ENCODE measurements at regions not wholly inside any gene's neighbourhood (a gene's known extent, or its start where the extent isn't known, plus 50 kb on each side); places are given as distances from the start of the nearest gene placed in this dataset.

DNA sequence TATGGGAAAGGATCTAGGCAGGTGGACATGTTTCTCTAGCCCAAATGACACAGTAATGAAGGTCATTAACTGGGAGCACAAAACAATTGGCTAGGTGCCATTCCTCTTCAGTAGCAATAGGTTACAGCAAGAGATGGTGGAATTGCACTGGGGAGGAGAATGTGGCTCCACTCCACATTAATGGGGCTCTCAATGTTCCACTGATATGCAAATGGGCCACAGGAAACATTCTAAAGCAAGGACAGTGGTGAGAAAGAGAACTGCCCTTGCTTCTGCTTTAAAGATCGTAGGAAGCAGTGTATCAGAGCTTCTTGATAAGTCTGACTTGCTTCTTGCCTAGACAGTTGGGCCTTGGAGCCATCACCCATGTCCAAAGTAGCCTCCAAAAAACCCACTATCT is 271.4 kb upstream of the PPP2R3A start:
- no peak for TF ChIP-seq POLR2A (IDR thresholded peaks at IDR 0.05; ENCODE audit: low read depth, low read length)
- FAIRE-seq (no peak), DNase-seq (ENCODE audit: insufficient read length, low spot score) (no peak)

DNA sequence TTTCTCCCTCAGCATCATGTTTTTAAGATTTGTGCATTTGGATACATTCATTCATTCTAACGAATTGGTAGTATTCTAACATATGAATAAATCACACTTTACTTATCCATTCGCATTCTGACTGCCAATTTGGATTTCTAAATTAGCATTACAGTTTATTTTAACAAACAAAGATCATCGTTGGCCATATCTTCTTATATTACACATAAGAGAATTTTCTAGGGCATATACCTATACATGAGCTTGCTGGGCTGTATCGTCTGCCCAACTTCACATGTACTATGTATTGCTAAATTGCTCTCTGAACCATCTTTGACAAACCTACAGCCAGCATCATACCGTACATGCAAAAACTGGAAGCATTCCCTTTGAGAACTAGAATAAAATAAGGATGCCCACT is 265.8 kb upstream of the PPP2R3A start:
- TF ChIP-seq POLR2A (IDR thresholded peaks at IDR 0.05; ENCODE audit: low read depth, low read length) = no peak
- DNase-seq (ENCODE audit: insufficient read length, low spot score) (no peak), FAIRE-seq (no peak)

DNA sequence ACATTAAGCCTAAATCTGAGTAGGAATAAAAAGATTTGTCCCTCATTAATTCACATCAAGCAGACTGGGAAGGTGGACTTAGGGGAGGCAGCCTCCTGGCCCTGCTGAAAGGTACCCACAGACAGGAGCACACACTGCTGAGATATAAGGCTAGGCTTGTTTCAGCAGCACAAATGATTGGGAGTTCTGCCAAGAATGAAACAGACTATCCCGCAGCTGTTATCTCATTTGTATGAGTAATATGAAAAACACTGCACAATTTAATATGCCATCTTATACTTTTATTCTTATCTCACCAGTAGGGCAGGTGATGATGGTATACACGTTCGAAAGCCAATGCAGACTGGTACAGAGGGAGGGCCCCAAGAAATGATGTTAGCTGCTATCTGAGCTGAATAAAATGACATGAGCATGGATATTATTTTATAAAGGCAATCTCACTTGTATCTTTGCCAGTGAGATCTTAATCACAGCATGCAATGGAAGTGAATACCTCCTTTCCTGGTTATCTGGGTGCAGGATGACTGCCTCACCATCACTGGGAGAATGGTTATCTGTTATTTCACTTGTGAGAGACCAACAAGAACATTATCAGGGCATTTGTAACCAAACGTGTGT is 258.7 kb upstream of the PPP2R3A start:
- no peak for DNase-seq (ENCODE audit: insufficient read length, low spot score)
- TF ChIP-seq POLR2A (IDR thresholded peaks at IDR 0.05; ENCODE audit: low read depth, low read length) = no peak
- no peak for FAIRE-seq

DNA sequence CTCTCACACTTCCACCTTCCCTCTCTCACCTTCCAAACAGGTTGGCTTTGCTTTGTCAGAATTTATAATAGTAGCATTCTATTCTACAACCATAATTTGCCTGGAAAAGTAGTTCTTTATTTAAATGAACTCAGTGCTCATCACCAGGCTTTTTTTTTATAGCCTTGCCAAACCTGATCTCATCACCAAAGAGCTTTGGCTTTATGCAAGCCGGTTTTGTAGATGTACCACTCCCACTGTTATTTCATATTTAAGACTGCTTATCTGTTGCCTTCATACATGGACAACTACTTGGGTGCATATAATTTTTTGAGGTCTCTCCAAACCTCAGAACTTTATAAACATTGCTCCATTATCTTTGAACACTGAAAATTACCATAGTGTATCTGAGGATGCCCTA is 246.1 kb upstream of the PPP2R3A start:
- FAIRE-seq = no peak
- DNase-seq (ENCODE audit: insufficient read length, low spot score) = no peak
- no peak for TF ChIP-seq POLR2A (IDR thresholded peaks at IDR 0.05; ENCODE audit: low read depth, low read length)

DNA sequence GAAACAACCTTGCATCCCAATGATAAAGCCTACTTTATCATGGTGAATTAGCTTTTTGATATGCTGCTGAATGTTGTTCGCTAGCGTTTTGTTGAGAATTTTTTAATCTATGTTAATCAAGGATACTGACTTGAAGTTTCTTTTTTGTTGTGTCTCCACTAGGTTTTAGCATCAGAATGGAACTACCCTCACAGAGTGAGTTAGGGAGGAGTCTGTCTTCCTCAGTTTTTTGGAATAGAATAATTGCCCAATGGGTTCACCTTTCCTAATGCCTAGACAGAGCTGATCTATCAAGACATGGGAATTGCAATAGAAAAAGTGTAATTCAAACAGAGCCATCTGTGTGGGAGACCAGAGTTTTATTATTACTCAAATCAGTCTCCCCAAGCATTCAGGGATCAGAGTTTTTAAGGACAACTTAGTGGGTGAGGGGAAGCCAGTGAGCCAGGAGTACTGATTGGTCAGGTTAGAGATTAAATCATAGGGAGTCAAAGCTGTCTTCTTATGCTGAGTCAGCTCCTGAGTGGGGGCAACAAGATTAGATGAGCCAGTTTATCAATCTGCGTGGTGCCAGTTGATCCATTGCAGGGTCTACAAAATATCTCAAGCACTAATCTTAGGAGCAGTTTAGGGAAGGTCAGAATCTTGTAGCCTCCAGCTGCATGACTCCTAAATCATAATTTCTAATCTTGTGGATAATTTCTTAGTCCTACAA is 237.4 kb upstream of the PPP2R3A start:
- no peak for DNase-seq (ENCODE audit: insufficient read length, low spot score)
- FAIRE-seq = no peak
- no peak for TF ChIP-seq POLR2A (IDR thresholded peaks at IDR 0.05; ENCODE audit: low read depth, low read length)

DNA sequence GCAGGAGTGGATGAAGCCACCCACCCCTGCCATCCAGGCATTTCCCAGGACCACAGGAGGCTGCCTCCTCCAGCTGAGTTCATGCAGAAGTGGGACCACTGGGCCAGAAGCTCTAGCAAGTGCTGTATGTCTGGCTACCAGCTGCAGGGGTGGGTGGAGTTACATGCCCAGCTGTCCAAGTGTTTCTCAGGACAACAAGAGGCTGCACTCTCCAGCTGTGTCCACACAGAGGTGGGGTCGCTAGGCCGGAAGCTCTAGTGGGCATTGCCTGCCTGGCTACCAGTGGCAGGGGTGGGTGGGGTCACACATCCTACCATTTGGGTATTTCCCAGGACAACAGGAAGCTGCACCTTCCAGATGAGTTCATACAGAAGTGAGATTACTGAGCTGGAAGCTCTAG is 234.0 kb upstream of the PPP2R3A start:
- DNase-seq (ENCODE audit: insufficient read length, low spot score) = no peak
- no peak for FAIRE-seq
- TF ChIP-seq POLR2A (IDR thresholded peaks at IDR 0.05; ENCODE audit: low read depth, low read length) = no peak

DNA sequence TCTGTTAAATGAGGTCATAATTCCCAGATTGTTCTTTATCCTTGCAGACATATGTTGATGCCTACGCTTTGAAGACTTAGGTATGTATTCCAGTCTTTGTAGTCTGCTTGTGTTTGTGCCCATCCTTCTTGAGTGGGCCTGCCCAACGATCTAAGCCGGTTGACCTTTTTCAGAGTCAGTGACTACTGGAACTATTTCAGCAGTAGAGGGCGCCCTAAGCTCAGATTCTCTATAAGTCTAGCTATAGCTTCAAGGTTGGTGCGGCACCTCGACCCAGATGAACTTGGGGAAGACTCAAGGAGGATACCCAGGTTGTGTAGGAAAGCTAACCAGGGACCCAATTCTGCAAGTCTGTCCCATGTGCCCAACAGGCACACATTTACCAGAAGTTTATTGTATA is 228.8 kb upstream of the PPP2R3A start:
- no peak for FAIRE-seq
- DNase-seq (ENCODE audit: insufficient read length, low spot score) = no peak
- TF ChIP-seq POLR2A (IDR thresholded peaks at IDR 0.05; ENCODE audit: low read depth, low read length) = no peak

DNA sequence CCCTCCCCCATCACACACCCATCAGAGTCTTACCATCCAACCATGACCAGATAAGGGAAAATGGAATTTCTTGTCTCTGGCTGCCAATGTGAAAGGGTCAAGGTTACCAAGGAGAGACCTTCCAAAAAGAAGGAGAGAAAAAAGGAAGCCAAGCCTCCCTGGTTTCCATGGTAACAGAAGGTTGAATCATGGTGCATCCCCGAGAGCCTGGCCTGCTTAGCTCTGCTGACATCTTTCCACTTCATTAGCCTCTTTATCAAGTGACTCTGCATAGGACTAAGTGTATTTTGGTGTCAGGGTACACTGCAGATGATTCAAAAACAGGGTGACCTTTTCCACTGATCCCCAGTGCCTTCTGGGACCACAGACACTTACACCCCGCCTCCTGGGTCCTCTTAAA is 225.7 kb upstream of the PPP2R3A start:
- FAIRE-seq (no peak), DNase-seq (ENCODE audit: insufficient read length, low spot score) (no peak)
- TF ChIP-seq POLR2A (IDR thresholded peaks at IDR 0.05; ENCODE audit: low read depth, low read length) = no peak

DNA sequence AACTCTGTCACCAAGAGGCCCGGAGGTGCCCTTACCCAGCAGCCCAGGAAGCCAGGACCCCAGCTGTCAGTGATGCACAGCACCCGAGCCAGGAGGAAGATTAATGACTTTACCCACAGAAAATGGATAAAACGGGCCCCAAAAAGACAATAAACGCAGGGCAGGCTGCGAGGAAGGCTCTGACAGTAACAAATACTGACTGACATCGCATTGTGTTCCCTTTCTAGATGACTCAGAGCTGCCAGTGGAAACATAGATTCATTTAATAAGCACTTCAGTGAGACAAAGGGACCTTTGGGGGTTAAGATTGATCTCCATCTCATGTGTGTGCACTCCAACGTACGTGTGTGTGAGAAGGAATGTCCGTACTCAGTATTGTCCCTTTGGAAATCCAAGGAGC is 225.3 kb upstream of the PPP2R3A start:
- TF ChIP-seq POLR2A (IDR thresholded peaks at IDR 0.05; ENCODE audit: low read depth, low read length) = no peak
- DNase-seq (ENCODE audit: insufficient read length, low spot score) (no peak), FAIRE-seq (no peak)

DNA sequence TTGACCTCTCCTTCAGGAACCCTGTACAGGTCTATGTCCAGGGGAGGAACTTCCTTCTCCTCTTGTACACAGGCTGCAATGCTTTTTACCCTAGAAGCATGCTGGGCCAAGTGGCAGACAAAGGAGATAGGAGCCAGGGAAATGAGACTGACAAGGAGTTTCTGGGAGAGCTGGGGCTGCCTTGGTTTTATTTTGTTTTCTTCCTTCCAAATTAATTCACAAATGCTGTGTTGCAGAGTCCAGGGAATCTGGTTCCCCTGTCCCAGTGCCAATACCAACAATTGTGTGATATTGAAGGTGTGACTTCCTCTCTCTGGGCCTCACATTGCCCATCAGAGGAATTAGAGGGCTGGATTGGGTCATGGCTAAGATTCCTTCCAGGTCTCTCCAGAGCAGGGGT is 224.8 kb upstream of the PPP2R3A start:
- FAIRE-seq (no peak), DNase-seq (ENCODE audit: insufficient read length, low spot score) (no peak)
- TF ChIP-seq POLR2A (IDR thresholded peaks at IDR 0.05; ENCODE audit: low read depth, low read length) = no peak

DNA sequence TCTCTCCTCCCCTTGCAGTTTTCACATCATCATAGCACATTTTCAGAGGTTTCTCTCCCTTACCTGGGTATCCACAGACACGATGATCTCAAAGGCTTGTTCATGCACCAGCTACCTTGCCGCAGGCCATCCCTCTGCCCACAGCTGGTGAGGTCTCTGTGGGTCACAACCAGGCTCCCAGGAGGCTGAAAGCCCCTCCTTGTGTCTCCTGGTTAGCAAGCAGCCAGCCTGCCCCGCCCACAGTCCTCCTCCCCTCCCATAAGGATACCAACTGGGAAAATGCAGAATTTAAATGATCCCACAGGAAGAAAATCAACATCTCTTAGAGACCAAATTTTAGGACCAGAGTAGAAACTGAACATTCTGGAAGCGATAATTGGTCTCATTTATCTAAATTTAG is 213.5 kb upstream of the PPP2R3A start:
- TF ChIP-seq POLR2A (IDR thresholded peaks at IDR 0.05; ENCODE audit: low read depth, low read length) = no peak
- DNase-seq (ENCODE audit: insufficient read length, low spot score) = no peak
- FAIRE-seq = no peak

DNA sequence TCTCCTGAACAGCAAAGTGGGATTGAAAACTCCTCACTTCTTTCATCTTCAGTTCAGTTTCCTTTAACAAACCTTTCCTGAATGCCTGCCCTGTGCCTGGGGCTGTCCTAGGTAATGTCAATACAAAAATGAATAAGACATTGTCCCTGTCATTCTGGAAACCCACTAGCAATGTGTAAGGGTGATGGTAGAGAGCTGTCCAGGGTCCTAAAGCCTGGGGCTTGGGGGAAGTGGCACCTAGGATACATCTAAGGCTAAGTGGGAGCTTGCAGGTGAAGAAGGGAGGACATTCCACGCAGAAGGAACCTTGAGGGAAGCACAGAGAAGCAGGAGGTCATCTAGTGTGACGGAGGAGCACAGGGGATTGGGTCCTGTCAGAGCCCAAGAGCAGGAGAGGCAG is 212.7 kb upstream of the PPP2R3A start:
- DNase-seq (ENCODE audit: insufficient read length, low spot score) (no peak), FAIRE-seq (no peak)
- no peak for TF ChIP-seq POLR2A (IDR thresholded peaks at IDR 0.05; ENCODE audit: low read depth, low read length)

DNA sequence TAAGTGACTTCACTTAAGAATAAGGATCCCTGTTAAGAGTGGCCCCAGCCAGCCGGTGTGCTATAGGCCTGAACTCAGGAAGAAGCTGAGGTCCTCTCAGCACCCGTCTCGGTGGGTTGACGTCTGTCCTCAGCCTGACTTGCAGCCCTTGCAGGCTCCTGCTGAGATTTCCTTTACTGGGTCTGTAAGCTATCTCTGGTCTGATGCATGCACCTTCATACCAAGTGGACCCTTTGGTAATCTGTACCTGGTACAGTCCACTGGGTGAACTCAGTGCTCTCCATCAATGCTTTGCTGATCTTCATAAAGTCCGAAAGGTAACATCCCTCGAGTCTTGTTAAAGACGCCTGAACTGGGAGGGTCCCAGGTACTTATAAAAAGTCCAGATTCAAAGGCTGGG is 212.0 kb upstream of the PPP2R3A start:
- no peak for TF ChIP-seq POLR2A (IDR thresholded peaks at IDR 0.05; ENCODE audit: low read depth, low read length)
- FAIRE-seq (no peak), DNase-seq (ENCODE audit: insufficient read length, low spot score) (no peak)

DNA sequence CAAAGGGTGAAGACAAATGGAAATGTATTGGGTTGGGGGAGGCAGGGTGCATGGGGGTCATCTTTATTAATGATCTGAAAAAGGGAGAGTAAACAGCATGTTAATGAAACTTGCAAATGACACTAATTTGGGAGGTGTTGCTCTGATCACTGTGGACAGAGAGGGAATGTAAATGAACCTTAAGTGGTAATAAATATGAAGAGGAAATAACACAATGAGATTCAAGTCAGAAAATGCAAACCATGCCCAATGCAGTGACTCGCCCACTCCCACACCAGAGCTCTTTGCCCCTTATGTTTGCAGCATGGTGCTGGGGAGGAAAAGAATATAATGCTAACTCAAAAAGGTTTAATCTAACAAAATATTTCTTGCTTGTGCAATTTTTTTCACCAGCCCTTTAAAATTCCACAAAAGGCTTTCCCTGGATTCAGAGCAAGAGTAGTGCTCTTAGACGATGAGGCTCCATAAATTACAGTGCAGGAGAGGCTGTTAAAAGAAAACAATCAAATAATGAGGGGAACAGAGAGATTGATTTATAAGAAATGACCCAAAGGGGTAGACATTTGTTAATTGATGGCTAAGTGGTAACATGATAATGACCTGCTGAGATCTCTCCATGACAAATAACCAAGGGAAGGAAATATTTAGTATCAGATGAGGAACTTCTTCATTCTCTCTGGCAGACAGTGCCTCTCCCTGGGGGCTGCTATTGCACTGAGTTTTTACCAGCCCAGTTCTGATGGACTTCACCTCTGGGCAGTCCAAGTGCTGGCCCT is 210.0 kb upstream of the PPP2R3A start:
- no peak for TF ChIP-seq POLR2A (IDR thresholded peaks at IDR 0.05; ENCODE audit: low read depth, low read length)
- no peak for FAIRE-seq
- DNase-seq (ENCODE audit: insufficient read length, low spot score) = no peak
